HG03159 (cell line): ENCODE measurements at regions not wholly inside any gene's neighbourhood (a gene's known extent, or its start where the extent isn't known, plus 50 kb on each side); places are given as distances from the start of the nearest gene placed in this dataset.

Source experiments
- ATAC-seq: cut with Tn5 transposase; IDR thresholded peaks from one replicate; pipeline ENCODE4 v1.9.1; 2021; ENCODE audit warnings: mild to moderate bottlenecking, moderate library complexity; ENCODE audit not compliant: unreplicated experiment

DNA sequence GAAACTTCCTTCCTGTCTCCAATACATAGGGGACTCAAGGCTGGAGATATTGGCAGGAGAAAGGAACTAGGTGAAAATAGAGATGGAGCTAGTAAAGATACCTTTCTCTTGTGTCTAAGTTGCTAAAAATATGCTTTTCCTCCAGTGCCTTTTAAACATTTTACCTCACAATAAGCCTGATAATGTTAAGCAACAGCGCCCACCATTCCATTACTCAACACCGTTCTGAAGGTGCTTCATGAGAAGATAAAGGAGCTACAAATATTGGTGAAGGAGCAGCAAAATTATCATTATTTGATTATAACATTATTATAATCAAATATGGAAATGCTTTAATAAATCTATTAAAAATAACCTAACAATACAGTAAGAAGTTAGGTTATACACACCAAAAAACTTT lies 83.6 kb upstream of the BARX2 start:
- ATAC-seq, result no peak

DNA sequence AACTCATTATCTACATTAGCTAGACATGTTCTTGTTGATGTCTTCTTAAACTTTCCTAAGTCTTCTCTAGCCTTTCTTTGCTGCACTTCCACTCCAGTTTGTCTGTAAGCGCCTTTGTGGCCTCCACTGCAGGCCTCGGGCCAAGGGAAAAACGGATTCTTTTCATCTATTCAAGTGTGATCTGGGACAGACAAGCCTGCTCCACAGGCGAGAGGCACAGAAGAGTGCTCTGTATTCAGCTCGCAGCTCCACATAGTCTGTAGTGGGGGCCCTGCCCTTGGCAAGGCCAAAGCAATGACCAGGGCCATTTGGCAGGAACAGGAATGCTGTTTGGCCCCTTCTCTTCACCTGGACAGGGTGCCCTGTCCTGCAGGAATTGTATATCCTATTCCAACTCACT lies 84.1 kb upstream of the BARX2 start:
- no peak for ATAC-seq

DNA sequence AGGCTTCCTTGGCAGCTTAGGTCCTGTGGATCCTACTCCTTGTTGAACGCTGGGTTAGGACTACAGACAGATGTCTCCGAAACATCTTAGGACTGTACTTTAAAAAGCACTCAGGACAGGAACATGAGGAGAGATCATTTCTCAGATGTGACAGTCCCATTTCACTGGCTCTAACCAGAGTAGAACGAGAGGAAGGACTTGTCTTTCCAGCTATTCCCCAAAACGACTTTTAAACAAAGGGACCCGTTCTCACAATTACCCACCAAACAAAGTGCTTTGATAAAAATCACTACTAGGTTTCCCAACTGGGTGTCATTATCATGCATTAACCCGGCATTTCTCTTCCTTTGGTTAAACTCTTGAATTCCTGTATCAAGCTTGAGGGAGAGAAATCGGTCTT lies 84.7 kb upstream of the BARX2 start:
- no peak for ATAC-seq

DNA sequence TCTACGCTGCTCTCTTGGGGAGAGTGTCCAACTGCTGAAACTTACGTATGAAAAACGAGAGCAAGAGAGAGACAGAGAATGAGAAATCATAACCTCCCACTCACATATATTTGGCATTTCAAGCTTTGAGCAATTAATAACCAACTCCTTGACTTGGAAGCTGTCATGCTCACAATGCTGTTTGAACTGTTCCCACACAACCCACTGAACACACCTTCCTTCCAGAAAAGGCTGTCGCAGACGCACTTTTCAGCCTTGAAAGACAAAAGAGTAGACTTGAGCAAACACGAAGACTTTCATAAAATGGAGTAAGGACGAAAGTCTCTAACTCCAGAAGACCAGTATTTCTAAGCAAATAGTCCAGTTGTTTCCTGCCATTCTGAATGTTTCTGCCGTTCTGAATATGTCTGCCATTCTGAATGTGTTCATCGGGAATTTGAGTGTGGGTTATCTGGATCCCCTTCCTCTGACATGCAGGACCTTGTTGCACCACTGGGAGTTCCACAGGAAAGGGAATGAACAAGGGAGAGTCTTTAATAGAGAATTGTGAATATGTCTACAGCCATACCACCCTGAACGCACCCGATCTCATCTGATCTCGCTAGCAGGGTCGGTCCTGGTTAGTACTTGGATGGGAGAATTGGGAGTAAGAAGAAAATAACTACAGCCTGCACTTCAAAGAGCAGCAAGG lies 86.2 kb upstream of the BARX2 start:
- no peak for ATAC-seq

DNA sequence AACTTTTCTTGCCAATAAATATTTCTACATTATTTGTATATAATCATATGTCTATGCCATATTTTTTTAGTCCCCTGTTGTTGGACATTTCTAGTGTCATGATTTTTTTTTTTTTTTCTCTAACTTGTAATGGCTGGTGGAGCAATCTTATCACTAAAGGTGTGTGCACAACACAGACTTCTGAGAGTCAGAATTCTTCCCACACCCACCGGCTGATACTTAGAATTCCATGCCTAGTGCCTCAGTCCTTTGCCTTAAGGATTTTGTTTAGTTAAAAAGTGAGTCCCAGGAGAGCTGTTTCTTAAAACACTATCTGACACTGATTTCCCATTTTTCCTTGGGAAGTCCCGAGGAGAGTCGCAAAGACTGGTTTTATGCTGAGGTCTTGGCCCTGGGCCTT lies 87.7 kb upstream of the BARX2 start:
- no peak for ATAC-seq

DNA sequence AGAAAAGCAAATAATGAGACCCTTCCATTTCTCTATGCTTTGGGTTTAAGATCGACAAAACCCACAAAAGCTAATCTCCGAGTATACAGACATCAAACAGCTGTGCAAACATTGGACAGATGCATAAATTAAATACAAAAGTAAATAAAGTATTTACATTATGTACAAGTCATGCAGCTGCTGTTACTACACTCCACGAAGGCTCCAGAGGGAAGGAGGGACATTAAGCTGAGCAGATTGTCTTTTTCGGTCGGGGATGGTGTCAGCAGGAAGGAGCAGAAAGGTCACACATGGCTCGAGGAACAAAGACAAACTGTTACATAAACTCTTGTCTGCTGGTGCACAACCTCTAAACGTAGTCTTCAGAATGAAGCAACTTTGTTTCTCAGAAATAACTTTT lies 88.8 kb upstream of the BARX2 start:
- no peak for ATAC-seq

DNA sequence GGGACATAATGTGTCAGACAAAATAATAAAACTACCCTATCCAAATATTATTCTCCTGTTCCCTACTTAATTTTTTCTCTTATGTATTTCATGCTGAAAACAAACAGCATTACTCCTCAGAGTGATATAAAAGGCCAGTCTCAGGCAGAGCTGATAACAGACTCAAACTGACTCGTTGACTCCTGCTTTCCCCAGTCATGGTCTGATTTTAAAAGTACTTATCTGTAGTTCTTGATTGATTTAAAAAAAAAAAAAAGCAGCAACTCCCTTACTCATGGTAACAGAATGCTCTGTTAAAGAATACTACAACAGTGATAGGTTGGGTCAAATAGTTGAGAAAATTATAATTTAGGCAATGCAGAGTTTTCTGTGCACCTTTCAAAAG lies 90.3 kb upstream of the BARX2 start:
- ATAC-seq, result no peak

DNA sequence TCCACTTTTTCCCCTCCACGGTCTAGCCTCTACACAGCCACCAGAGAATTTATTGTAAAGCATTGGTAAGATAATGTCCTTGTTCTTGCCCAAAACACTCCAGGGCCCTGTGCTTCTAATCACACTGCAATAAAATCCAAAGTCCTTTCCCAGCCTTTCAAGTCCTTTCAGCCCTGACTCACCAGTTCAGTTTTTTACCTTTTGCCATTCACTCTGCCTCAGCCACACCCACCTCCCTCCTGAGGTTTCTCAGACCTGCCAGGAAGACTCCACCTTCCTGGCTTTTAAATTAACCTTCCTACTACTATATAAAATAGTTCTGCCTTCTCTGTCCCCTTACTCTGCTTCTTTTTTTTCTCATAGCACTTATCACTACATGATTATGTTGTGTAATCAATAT lies 91.0 kb upstream of the ARHGAP32 start:
- ATAC-seq, result no peak

DNA sequence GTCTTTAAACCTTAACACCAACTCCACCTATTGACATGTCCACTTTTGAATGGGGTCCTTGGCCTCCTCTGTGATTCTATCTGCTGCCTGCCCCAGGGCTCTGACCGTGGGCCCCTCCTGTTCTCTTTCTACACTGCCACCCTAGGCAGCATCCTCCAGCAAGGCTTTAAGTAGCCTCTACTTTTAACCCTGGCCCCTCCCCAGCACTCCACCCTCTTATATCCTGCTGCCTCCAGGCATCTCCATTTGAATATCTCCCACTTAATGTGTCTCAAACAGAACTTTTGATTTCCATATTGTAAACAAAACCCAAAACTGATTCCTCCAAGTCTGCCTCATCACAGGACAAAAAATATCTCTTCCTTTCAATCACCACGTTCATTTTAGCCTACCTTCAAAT lies 90.5 kb upstream of the ARHGAP32 start:
- ATAC-seq, result no peak

DNA sequence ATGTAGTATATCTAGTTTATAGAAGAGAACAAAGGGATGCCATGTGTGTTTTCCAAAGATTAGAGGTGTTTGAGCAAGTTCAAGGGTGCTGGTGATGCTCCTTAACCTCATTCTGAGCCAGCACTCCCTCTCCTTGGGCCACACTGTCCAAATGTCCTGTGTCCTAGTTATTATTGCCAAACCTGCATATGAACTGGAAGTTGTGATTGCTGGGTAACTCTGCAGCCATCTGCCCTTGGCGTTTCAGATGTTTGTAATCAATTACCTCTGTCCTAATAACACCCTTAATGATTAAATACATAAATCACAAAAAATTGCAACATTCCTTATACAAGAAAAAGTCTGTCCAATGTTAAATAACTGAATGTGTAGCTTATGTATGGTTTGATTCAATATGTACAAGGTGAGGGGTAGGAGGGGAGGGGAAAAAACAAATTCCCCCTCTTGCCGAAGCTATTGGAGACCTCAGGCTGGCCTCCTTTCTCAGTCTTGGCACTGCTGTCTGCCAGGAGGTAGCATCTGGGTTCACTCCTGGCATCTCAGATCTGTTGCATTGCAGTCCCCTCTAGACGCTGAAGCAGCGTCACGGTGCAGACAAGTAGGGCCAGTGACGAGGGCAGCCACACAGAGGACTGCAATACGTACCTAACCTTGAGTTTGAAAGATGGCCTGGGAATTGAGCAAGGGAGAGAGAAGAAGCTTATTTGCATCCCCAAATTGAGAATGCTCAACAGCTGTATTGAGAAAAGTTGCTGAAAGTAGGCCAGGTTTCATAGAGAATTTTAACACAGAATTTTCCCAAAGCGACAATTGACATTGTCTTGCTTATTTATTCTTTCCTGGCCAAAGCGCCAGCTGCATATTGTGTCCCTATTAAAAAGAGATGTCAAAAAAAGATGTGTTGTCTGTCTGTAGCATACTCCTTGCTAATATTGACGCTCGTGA lies 89.6 kb upstream of the ARHGAP32 start:
- no peak for ATAC-seq

DNA sequence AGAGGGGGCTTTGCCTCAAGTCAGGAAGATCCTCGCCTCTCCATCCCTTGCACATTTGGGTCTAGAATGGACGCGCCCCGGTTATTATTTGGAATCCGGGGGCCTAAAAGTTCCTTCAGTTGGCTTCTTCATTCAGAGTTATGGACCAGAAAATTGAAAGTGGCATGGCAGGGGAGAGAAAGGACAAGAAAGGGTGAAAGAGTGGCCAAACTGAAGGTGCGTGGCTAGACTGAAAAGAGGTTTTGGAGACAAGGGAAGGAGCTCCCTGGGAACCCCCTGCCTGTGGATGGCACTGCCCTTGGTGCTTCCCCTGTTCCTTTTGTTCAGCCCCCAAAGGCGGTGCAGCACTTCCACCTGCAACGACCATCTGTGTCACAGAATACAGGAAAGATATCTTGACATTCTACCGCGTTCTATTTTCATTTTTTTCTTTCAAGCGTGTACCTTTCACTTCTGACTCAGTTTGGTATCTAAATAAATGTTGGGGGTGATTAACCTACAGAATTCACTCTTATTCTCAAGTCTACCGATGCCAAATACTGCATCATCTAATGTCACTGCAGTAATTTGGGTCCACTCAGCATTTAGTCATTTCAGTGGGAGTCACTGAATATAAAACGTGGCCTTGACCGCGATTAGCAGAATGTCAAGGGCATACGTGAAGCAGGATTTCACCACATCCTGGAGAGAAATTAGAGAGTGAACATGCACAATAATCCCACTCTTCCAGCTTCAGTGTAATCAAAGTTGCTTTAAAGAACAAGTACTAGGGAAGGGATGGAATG lies 88.1 kb upstream of the ARHGAP32 start:
- ATAC-seq, result no peak

DNA sequence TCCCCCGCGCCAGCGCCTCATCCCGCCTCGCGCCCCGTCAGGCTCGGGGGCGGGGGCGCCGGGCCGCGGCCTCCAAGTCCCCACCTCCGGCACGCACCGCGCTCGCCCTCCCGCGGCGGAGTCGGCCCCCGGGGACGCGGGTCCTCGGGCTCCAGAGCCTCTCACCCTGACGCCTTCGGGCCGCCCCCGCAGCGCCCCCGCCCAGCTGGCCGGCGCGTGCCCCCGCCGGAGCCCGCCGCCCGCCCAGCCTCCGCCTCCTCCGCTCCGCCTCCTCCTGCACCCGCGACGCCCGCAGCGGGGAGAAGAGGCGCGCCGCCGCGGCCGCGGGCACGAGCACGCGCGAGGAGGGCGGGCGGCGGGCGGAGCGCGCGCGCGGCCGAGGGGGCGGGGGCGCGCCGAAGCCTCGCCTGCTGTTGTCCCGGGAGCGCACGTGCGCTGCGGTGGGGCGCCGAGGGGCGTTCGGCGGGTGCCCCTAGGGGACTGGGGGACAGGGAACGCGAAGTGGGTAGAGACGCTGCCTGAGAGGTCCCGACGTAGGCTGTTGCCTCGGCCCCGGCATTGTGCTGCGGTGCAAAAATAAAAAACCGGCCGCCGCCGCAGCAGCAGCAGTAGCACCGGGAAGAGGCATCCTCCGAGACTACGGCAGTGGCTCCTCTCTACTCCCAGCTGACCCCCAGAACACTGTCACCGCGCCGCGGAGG lies 87.4 kb upstream of the ARHGAP32 start:
- peak; percentile 59 for ATAC-seq

DNA sequence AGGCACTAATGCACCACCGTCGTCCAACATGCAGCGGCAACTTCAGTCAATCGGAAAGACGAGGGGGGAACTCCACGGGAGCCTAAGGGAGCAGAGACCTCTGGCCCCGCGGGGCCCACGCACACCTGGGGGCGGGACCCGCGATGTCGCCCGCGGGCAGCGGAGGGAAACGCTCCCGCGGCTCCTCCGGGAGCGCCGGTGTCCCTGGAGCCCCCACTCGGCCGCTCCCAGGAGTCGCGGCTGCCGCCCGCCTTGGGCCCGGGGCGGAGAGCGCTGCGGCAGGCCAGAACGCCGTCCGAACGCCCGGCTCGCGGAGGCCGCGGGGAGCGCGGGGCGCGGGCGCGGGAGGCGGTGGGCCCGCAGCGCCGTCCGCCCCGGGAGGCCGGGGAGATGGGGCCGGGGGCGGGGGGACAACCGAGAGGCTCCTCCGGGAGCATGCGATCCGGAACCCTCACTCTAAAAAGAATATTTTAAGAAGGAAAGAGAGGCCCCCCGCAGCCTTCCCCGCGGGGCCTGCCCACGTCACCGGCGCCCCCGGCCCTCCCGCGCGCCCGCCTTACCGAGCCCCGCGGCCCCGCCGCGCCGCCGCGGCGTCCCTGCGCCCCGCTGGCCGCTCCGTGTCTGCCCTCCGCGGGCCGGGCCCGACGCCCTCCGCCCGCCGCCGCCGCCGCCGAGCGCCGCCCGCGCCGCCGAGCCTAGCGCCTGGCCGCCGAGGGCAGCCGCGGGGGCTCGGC lies 86.6 kb upstream of the ARHGAP32 start:
- peak; percentile 28 for ATAC-seq

DNA sequence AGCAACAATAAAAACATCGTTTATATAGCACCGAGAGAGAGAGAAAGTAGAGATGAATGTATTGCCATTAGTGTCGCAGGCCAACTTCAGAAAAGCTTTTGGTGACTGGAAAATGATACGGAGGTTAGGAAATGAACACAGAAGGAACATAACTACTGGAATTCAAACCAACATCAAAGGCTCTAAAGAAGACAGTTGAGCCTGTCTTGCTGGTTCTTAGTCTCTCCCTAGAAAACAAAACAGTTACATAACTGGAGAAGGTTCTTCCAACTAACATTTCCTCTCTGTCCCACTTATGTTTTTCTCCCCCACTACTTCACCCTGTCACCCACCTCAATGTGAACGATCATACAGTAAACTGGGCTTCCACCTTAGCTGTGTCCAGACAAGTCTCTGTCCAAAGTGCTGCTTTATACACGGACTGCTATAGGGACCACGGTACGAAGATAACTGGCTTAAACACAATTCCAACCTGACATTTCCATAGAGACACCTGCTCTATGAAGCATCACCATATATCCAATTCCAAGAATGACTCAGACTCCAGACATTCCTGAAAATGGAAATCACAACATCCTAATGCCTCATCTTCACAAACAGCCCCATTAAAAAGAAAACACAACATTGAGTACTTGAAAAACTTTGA lies 85.2 kb upstream of the ARHGAP32 start:
- no peak for ATAC-seq

DNA sequence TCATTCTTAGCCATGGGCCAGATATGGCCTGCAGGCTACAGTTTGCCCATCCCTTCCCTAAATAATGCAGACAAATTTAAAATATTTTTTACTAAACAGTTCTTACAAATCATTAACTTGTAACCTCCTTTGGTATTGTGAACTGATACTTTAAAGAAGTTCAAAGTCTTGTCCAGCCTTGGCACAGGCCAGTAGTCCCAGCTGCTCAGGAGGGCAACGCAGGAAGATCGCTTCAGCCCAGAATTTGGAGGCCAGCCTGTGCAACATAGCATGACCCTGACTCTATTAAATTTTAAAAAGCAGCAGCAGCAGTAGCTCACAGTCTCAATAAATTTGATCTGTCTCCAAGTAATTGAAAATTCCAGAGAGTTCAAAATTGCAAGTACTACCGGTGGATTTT lies 83.7 kb upstream of the ARHGAP32 start:
- no peak for ATAC-seq

DNA sequence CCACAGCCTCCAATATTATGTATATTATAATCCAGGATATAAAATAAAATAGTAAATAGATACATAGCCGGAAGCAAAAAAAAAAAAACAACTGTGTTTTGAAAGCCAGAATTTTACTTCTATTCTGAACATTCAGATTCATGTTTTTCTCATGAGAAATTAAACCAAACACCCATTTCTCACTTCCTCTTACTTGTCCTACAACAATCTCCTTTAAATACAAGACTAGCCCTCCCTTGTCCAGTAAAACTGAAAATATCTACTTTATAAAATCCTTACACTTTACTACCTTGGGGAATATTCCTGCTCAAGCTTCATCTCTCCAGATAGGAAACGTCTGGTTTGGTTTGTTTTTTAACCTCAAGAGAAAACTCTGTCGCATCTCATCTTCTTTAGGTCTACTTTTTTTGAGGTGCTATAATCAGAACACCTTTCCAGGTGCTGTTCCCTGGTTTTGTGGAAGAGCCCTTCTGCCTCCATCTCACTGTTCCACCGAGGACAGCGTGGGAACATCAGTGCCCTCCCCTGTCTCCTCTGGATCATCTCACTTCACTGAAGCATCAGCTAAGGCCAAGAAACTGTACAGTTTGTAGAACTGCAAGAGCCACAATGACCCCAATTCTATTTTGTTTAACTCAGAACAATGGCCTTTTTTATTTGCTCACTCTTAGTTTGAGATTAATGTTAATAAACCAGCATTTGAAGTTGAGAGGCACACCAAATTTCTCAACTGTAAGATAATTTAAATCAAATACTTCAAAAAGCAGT lies 82.0 kb upstream of the ARHGAP32 start:
- peak; percentile 44 for ATAC-seq

DNA sequence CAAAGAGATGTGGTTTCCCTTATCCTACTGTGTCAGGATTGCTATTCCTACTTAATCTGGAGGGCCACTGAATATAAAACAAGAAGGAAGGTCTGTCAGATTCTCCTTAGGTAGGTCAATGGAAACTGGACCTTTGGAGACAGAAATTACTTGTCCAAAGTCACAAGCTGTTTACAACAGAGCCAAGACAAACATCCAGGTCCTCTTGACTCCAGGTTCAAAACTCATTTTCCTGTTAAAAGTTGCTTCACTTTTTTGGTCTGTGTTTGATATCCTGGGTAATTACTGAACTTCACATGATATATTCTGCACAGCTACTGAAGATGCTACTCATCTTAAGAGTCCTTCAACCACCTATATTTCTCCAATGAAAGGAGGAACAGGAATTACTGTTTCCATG lies 81.2 kb upstream of the ARHGAP32 start:
- no peak for ATAC-seq

DNA sequence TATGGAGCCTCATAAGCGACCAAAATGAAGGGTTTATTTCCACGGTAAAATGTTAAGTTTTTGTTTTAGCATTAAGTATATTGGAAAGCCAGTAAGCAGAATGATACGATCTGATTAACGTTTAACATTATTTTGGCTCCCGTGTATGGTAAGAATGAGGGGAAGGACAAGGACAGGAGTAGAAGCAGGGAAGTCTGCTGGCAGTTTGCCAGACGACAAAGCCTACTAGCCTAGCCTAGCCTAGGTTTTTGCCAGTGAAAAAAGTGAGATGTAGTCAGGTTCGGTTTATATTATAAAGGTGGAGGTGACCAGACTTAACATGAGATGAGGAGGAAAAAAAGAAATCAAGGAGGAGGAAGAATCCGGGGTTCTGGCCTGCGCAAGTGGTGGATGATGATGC lies 78.9 kb upstream of the ARHGAP32 start:
- ATAC-seq, result no peak

DNA sequence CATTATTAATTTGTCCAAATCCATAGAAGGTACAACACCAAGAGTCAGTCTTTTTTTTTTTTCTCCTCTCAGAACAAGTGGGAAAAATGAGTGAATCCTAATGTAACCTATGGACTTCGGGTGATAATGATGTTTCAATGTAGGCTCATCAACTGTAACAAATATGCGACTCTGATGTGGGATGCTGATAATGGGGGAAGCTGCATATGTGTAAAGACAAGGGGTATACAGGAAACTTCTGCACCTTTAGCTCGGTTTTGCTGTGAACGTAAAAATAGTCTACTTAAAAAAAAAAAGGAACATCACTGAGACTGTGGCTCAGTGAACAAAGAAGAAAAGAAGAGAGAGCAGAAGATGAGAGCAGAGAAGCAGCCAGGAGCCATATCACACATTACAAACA lies 78.3 kb upstream of the ARHGAP32 start:
- no peak for ATAC-seq
